ENCODE measurements at regions not wholly inside any gene's neighbourhood (a gene's known extent, or its start where the extent isn't known, plus 50 kb on each side); places are given as distances from the start of the nearest gene placed in this dataset.

DNA sequence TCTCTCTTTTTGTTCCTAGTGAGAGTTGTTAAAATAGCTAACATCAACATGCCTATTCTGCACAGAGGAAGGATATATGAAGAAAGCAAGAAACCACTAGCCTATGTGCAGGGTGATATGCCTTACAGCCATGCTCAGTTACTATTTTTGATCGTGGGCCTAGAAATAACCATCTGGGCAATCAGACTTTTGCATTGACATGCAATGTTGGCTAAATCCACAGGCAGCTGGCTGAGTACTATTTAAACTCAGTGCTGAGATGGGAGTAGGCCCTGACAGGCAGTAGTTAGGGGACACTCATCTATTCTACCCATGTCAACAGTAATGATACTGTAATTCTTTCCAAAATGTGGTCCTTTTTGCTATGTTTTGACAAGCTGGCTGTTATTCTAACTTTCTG, 89.6 kb downstream of the HDGFL1 start:
- Histone ChIP-seq H3K79me1 (ENCODE audit: low read depth in 1 of 2, low read length in 2 of 2) (no peaks in the 10 kb centered on the region), H2BK20ac (ENCODE audit: low read depth, low read length) (no peak overlapping the region), H3K4ac (ENCODE audit: low read depth, low read length) (no peak overlapping the region), H3K9me3 (ENCODE audit: control insufficient read depth, insufficient read depth, low read length) (no peaks in the 10 kb centered on the region), H2BK120ac (ENCODE audit: low read depth, low read length) (no peak overlapping the region), H2AK9ac (replicated peaks; ENCODE audit: low read depth, low read length, poor library complexity) (no peak overlapping the region), H4K8ac (ENCODE audit: low read depth in 2 of 2, low read length in 2 of 2) (no peak overlapping the region), H3K9me1 (ENCODE audit: insufficient read depth, low read length) (no peaks in the 10 kb centered on the region), H3K56ac (ENCODE audit: extremely low read depth, insufficient read depth, low read length) (no peak overlapping the region), H3K27ac (ENCODE audit: insufficient read depth, low read length) (no peak overlapping the region), H3K36me3 (ENCODE audit: control insufficient read depth, insufficient read depth, low read length) (no peaks in the 10 kb centered on the region), H4K20me1 (ENCODE audit: insufficient read depth, low read length) (no peaks in the 10 kb centered on the region), H2BK5ac (ENCODE audit: low read depth, low read length, poor library complexity, severe bottlenecking) (no peak overlapping the region), H2BK15ac (ENCODE audit: low read depth, low read length) (no peak overlapping the region), H3K4me3 (ENCODE audit: insufficient read depth, low read depth, low read length) (no peak overlapping the region), H3K23ac (ENCODE audit: low read depth, low read length) (no peak overlapping the region), H3K18ac (ENCODE audit: low read depth, low read length) (no peak overlapping the region), H4K5ac (ENCODE audit: low read depth, low read length) (no peak overlapping the region), H3K4me1 (ENCODE audit: control insufficient read depth, insufficient read depth, low read length) (peaks cover 2% of the 10 kb centered on the region), H2AFZ (replicated peaks; ENCODE audit: low read length, poor library complexity) (no peak overlapping the region), H3K9ac (ENCODE audit: low read depth, low read length) (no peak overlapping the region), H3K27me3 (ENCODE audit: control insufficient read depth, insufficient read depth, low read length) (no peaks in the 10 kb centered on the region), H4K91ac (ENCODE audit: insufficient read depth, low read depth, low read length) (no peak overlapping the region), H3K14ac (replicated peaks; ENCODE audit: low read depth, low read length) (no peak overlapping the region), H3K4me2 (ENCODE audit: low read depth, low read length) (no peak overlapping the region), H2AK5ac (ENCODE audit: low read depth, low read length) (no peak overlapping the region)
- BruUV-seq (replicated peaks): no TSS peak
- dilution Hi-C loops (cut with HindIII; ENCODE audit: low sequenced_read_pairs, unreplicated experiment): no loop called here
- ATAC-seq (ENCODE audit: low read depth) (no peak), DNase-seq (no peak)
- WGBS, 2 experiments (ENCODE audit: extremely low coverage in 2 of 2, insufficient read length in 1 of 2): 80% methylated on average over 1 of the region's 1 CpG; no CpG with 5 or more reads in 1 of the 2 experiments
- POLR2A ChIA-PET (ENCODE audit: unreplicated experiment): no interaction called here
- intact Hi-C loops (cut with micrococcal nuclease): loop anchor here (10.0 kb wide), 1 partner anchor 786 kb away; no protein-coding TSS in a partner anchor
- in situ Hi-C loops (cut with MboI; ENCODE audit: low sequenced_read_pairs): no loop called here
- CTCF ChIA-PET: interaction anchor here (0.6 to 2.3 kb wide), 2 partner anchors 11 to 664 kb away, joined by 3 to 7 read pairs; no protein-coding TSS in a partner anchor
- TF ChIP-seq ELK1 (IDR thresholded peaks at IDR 0.05; ENCODE audit: borderline replicate concordance, low read depth, low read length) (no peak), RFX5 (IDR thresholded peaks at IDR 0.05; ENCODE audit: low read depth, low read length) (no peak), RAD21 (IDR thresholded peaks at IDR 0.05; ENCODE audit: low read length) (no peak), FOS (IDR thresholded peaks at IDR 0.05; ENCODE audit: low read depth, low read length) (no peak), NFE2L2 (IDR thresholded peaks at IDR 0.05; ENCODE audit: low read depth, low read length) (no peak), USF2 (IDR thresholded peaks at IDR 0.05; ENCODE audit: low read depth, low read length) (no peak)
